ENCODE measurements at regions not wholly inside any gene's neighbourhood (a gene's known extent, or its start where the extent isn't known, plus 50 kb on each side); places are given as distances from the start of the nearest gene placed in this dataset.

DNA sequence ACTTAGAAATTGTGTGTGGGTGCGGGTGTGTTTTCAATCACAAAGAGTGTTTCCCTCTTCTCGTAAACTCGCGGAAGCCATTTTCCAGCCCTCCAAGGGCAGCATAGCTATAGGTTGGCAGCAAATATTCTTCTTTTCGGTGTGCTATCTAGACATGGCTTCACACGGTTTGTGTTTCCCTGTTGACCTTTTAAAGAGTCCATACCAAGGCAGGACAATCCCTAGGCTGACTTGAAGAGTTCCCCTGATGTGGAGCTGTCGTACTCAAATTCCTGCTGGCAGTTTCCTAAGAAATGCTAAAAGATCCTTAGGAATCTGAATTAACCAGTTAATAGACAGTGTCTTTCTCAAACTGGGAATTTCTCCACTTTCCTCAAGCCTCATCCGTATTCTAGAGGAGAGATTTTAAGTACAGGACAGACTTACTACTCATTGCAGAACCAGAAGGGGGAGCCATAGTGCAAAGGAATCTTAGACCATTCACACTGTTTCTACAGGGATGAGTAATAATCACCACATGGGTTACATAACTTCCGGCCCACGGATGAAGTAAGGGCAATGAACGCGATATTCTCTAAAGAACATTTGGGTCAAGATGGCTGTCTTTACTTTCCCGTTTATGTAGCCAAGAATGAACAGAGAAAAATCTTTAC, 288.6 kb upstream of the ELAC2 start:
- Histone ChIP-seq H3K27ac (no peak overlapping the region), H3K27me3 (no peaks in the 10 kb centered on the region), H3K4me1 (no peaks in the 10 kb centered on the region), H3K4me3 (no peak overlapping the region), H3K36me3 (no peaks in the 10 kb centered on the region), H3K9me3 (no peaks in the 10 kb centered on the region)
- TF ChIP-seq, protein P1, sequence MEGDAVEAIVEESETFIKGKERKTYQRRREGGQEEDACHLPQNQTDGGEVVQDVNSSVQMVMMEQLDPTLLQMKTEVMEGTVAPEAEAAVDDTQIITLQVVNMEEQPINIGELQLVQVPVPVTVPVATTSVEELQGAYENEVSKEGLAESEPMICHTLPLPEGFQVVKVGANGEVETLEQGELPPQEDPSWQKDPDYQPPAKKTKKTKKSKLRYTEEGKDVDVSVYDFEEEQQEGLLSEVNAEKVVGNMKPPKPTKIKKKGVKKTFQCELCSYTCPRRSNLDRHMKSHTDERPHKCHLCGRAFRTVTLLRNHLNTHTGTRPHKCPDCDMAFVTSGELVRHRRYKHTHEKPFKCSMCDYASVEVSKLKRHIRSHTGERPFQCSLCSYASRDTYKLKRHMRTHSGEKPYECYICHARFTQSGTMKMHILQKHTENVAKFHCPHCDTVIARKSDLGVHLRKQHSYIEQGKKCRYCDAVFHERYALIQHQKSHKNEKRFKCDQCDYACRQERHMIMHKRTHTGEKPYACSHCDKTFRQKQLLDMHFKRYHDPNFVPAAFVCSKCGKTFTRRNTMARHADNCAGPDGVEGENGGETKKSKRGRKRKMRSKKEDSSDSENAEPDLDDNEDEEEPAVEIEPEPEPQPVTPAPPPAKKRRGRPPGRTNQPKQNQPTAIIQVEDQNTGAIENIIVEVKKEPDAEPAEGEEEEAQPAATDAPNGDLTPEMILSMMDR (IDR thresholded peaks at IDR 0.05) = peak; percentile 51
- DNase-seq (no peak), ATAC-seq (peak; percentile 69)
- intact Hi-C loops (cut with DNase I) = no loop called here

DNA sequence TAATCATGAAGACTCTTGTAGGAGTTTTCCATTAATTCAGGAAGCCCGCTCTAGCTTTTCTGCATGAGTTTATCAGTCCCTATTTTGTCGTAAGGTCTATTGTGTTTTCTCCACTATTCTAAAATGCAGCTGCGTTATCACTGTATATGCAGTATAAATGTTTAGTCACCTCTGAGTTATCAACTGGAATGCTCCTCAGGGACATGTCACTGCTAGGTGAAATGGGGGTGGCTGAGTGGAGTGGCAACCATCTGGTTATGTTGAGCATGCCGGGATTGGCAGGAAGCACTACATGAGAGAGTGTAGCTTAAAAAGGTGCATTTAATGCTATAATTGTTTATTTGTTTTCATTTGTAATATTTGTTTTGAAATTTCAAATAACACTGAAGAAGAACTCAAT, 285.2 kb upstream of the ELAC2 start:
- Histone ChIP-seq H3K4me3 (no peak overlapping the region), H3K36me3 (no peaks in the 10 kb centered on the region), H3K27me3 (no peaks in the 10 kb centered on the region), H3K27ac (no peak overlapping the region), H3K9me3 (no peaks in the 10 kb centered on the region), H3K4me1 (no peaks in the 10 kb centered on the region)
- TF ChIP-seq, protein P1 (IDR thresholded peaks at IDR 0.05) = no peak
- ATAC-seq (no peak), DNase-seq (no peak)
- intact Hi-C loops (cut with DNase I) = no loop called here

DNA sequence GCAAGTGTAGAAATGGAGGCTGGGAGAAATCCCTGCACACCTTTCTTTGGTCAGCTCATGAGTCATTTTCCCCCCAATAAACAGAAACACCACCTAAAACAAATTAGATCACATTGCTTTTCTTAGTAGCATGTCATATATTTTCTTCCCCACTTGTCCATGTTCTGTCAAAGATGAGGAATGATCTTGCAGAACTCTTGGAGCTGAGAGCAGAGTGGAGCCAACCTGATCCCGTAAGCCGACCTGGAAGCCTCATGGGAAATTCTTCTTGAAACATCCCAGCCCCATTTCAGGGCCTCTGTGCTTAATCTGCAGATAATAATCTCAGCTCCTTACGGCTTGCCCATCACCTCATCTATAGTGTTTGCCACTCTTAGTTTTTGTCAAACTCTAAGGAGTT, 284.6 kb upstream of the ELAC2 start:
- Histone ChIP-seq H3K36me3 (no peaks in the 10 kb centered on the region), H3K9me3 (no peaks in the 10 kb centered on the region), H3K4me3 (no peak overlapping the region), H3K27ac (no peak overlapping the region), H3K27me3 (no peaks in the 10 kb centered on the region), H3K4me1 (no peaks in the 10 kb centered on the region)
- TF ChIP-seq, protein P1 (IDR thresholded peaks at IDR 0.05) = no peak
- DNase-seq (no peak), ATAC-seq (no peak)
- intact Hi-C loops (cut with DNase I) = no loop called here

DNA sequence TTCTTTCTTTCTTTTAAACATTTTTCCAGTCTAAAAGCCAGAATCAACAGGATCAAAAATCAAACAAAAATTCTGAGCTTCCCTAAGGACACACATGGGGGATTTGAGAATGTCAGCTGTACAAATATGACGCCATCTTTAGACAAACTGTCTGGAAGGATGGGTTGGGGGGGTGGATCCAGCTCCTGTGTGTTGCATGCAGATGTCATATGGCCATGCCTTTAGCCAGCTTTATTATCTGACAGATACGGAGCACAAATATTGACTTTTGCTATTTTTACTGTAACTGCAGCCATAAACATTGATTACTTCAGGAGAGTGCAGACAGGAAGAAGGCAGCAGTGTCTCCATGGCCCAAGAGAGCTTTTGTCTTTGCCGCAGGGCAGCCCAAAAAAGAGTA, 279.4 kb upstream of the ELAC2 start:
- Histone ChIP-seq H3K9me3 (no peaks in the 10 kb centered on the region), H3K4me3 (no peak overlapping the region), H3K4me1 (no peaks in the 10 kb centered on the region), H3K36me3 (no peaks in the 10 kb centered on the region), H3K27me3 (no peaks in the 10 kb centered on the region), H3K27ac (no peak overlapping the region)
- TF ChIP-seq, protein P1 (IDR thresholded peaks at IDR 0.05) = no peak
- intact Hi-C loops (cut with DNase I) = no loop called here
- no peak for DNase-seq
- no peak for ATAC-seq

DNA sequence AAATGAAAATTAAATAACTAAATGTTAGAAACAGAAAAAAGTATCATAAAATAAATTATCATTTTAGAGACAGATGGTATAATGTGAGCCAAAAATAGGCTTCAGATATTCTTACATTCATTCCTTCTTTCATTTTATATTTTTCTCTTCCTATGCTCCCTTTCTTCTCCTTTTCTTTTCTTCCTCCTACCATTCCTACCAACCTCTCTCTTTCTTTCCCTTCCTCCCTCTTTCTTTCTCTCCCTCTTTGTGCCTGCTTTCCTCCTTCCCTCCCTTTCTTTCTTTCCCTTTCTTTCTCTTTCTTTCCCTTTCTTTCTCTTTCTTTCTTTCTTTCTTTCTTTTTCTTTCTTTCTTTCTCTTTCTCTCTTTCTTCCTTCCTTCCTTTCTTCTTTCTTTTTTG, 275.6 kb upstream of the ELAC2 start:
- TF ChIP-seq, protein P1 (IDR thresholded peaks at IDR 0.05) = no peak
- no peaks in the 10 kb centered on the region for H3K27me3 ChIP-seq
- H3K9me3 ChIP-seq = no peaks in the 10 kb centered on the region
- no peak for DNase-seq
- no peak overlapping the region for H3K27ac ChIP-seq
- intact Hi-C loops (cut with DNase I) = no loop called here
- no peaks in the 10 kb centered on the region for H3K36me3 ChIP-seq
- H3K4me1 ChIP-seq = no peaks in the 10 kb centered on the region
- no peak for ATAC-seq
- H3K4me3 ChIP-seq = no peak overlapping the region

DNA sequence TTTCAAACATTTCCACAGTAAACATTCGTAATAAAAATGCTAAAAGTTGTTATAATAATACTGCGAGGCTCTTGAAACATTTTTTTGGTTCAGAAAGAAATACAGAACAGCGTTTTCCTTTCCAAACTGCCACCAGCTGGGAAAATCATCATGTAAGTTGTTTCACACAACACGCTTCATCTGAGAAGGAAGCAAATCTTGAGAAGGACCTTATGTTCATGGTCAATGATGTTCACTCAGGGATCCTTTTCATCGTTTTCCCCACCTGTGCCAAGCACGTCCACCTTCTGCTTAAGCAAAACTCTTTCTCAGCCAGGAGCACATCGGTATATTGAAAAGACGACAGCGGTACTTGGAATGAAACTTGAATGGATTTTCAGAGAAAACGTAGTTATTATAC, 274.5 kb upstream of the ELAC2 start:
- Histone ChIP-seq H3K9me3 (no peaks in the 10 kb centered on the region), H3K4me3 (no peak overlapping the region), H3K27me3 (no peaks in the 10 kb centered on the region), H3K27ac (no peak overlapping the region), H3K4me1 (no peaks in the 10 kb centered on the region), H3K36me3 (no peaks in the 10 kb centered on the region)
- ATAC-seq (no peak), DNase-seq (no peak)
- intact Hi-C loops (cut with DNase I) = no loop called here
- TF ChIP-seq, protein P1 (IDR thresholded peaks at IDR 0.05) = no peak

Measured in upper lobe of right lung (tissue), 1 donor.